GM04503 (cell line): ENCODE measurements at regions not wholly inside any gene's neighbourhood (a gene's known extent, or its start where the extent isn't known, plus 50 kb on each side); places are given as distances from the start of the nearest gene placed in this dataset.

Source experiments
- DNase-seq: peaks from one replicate; pipeline ENCODE4 v3.0.0-alpha.2; 2012; ENCODE audit warnings: low read depth

DNA sequence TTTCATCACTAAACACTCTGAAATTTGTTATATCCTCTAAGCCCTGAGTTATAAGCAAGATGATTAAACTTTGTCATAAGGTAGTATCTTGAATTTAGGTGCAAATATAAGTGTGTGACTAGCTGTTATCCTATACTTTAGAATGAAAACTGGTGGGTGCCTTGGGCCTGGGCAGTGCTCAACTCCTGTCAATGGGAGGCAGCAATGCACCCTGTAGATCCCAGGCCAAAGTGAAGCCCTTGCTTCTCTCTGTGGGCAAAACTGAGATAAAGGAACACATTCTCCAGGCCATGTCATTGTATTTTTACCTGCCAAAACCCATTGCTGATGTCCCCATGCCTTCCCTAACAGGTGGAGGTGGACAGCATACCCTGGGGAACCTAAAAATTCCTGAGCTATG lies 525.2 kb downstream of the TNS1 start:
- DNase-seq: no peak

DNA sequence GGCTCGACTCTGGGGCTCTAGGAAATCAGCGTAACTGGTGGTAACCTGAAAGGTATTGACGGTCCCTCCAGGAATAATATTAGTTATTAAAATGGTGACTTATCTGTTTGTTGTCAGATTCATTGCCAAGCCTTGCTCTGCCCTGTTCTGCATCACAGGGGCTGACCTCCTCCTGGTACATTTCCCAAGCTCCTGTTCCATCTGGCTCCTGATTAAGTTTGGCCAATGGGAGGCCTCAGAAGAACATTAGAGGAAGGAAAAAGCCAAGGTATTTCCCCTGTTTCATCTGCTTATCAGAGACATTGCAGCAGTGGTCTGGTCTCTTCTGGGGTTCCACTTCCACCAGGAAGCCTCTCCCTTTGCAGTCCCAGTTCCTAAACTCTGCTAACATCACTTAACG lies 527.0 kb downstream of the TNS1 start:
- no peak for DNase-seq

GRCh38 chr2:217475101-217475500 lies 527.7 kb downstream of the TNS1 start:
- no peak for DNase-seq

- DNase-seq: no peak
Observed at GRCh38 chr2:217471319-217471718, 531.5 kb downstream of the TNS1 start.

DNA sequence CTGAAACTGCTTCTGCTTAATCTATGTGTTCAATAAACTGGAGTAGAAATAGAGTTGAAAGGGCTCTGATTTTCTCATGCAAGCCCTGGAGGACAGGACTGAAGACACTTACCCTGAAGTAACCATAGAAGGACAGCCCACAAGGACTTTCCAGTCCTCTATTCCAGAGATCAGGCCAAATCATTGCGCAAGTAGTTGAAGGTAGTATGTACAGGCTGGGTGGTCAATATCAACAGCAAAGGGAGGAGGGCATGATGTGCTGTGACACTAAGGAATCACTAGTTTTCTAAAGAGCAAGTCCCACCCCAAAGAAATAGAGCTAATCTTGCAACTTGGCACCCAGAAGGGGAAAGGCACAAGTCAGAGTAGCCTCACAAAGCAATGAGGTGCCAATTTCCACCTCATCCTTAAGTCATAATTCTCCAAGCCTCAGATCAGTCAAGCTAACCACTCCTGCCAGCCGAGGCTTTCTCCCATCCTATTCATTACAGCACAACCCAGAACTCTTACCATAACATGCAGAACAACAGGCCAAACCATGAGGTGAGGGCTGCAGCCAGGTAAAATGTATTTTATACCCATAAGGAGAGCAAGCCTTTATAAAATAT lies 533.5 kb downstream of the TNS1 start:
- no peak for DNase-seq

DNA sequence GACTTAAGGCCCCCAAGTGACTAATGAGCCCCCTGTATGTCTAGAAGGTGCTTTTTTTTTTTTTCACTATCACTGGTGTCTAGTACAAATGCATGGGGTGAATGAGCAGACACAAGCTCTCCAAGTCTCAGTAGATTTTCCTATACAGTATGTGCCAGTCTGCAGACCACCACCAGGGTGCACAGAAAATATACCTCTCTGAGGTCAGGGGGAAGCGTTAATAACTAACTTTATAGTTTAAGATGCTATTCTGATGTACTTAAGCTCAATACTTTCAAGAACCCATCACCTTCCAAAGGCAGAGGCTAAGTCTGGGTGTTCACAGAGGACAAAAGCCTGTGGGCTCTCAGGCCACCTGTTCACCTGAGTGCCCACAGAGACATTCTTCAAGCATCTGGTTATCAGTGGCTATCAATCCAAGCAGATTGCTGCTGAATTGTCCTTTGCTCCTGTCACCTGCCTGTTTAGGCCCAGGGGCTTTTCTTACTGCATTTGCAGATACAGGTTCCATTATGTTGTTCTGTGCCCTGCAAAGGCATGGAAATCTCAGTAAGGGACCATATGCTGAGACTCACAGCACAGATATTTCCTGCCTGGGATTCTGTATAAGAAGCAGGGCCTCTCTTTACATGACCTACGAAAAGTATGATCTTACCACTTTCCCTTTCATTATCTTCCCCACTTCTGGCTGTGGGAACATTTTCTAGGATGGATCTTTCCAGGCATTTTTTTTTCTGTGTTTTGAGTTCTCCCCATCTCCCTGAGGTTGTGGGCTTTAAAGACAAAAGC lies 534.6 kb downstream of the TNS1 start:
- DNase-seq: no peak

DNA sequence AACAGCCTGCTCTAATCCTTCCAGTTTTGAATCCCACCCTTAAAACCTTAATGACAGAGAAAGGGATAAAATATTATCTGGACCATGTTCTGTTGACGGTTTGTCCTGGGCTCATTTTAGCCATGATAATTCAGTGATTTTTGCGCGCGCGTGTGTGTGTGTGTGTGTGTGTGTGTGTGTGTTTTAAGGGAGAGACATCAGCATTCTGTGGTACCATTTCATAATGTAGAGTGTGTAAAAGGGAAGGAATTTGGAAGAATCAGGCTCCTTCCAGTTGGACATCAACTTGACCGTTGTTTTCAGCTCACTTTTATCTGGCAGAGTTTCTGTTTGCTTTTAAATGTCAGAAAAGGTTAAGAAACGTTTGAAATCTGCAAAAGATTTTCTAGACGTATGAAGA lies 535.5 kb downstream of the TNS1 start:
- DNase-seq: no peak

- no peak for DNase-seq
Observed at GRCh38 chr2:217466805-217467204, 536.0 kb downstream of the TNS1 start.

GRCh38 chr2:217466104-217466503 lies 536.7 kb downstream of the TNS1 start:
- DNase-seq: no peak

DNA sequence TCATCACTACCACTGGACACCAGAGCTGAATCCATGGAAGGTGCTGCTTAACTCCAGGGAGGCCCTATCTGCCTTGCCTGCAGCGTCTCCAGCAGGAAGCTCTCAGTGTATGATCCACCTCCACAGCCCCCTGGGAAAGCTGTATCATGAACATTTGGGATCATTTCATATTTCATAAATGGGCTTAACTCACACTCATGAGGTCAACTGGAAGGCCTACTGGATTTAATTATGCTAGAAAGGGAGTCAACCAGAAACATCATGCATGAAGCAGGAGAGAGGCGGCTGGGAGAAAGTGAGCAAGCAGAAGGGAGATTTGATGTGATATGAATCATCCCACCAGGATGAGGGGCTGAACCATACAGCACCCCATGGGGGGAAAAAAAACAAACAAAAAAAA lies 537.7 kb downstream of the TNS1 start:
- no peak for DNase-seq

GRCh38 chr2:217463402-217464075 lies 539.3 kb downstream of the TNS1 start:
- no peak for DNase-seq

DNA sequence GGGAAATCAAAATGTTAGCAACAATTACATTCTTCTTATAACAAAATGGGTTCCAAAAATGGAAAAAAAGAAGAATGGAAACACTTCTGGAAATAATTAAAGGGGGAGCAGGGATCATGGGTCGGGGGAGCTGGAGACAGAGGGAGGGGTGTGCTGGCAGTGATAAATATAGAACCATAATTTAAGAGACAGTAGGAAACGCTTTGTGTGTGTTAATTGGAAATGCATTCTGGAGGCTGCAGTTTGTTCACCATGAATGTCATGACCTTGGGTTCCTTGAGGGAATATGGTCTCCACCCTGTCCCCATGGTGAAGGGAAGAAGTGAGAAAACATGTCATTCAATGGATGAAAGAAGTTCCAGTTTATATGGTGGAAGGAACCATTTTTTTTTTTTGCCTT lies 540.7 kb downstream of the TNS1 start:
- DNase-seq: no peak

- DNase-seq: no peak
Observed at GRCh38 chr2:217461674-217462073, 541.1 kb downstream of the TNS1 start.

GRCh38 chr2:217459680-217460405 lies 543.0 kb downstream of the TNS1 start:
- no peak for DNase-seq

GRCh38 chr2:217459016-217459415 lies 543.8 kb downstream of the TNS1 start:
- no peak for DNase-seq

GRCh38 chr2:217456016-217456415 lies 546.8 kb downstream of the TNS1 start:
- DNase-seq: no peak

DNA sequence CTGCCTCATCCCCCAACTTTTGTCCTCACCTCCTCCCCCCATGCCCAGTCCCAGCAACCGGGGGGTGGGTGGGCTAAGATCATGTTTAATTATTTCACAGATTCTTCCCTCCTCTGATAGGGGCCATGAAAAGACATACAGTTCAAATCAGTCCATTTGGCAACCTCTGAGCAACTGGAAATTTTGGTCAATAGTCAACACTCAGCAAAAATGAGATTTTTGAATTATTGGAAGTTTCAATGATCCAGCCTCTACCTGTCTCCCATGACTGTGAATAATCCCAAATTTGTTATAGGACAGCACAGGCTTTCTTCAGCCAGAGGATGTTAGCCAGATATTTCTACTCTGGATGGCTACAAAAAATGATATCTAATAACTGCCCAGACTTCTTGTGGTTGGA lies 549.9 kb downstream of the TNS1 start:
- DNase-seq: no peak

DNA sequence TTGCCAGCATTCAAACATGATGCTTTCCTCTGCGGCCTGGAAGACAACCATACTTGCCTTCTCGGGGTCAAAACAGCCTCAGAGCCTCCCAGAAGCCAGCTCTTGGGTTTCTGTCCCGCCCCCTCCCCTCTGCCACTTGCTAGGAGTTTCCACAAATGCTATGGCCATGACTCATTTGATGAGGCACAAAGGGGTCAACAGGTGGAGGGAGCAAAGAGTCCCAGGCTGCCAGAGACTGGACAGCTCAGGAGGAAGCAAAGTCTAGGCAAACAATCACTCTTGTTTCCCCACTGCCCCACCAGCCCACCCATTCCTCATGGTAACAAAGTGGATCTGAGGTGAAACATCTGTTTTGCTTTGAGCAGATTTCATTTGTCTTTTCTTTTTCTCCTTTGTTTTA lies 551.1 kb downstream of the TNS1 start:
- DNase-seq: no peak

- no peak for DNase-seq
Observed at GRCh38 chr2:217449444-217449843, 553.4 kb downstream of the TNS1 start.

DNA sequence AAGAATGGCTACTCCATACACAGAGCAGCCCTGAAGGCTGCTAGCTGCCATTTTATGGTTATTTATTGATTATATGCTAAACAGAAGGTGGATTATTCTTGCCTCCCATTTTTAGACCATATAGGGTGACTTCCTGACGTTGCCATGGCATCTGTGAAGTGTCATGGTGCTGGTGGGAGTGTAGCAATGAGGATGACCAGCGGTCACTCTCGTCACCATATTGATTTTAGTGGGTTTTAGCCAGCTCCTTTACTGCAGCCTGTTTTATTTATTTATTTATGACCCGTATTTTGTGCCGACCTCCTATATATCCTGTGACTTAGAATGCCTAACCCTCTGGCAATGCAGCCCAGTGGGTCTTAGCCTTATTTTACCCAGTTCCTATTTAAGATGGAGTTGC lies 553.9 kb downstream of the TNS1 start:
- no peak for DNase-seq

- no peak for DNase-seq
Observed at GRCh38 chr2:217445723-217446122, 557.1 kb downstream of the TNS1 start.

GRCh38 chr2:217444932-217445331 lies 557.9 kb downstream of the TNS1 start:
- no peak for DNase-seq

DNA sequence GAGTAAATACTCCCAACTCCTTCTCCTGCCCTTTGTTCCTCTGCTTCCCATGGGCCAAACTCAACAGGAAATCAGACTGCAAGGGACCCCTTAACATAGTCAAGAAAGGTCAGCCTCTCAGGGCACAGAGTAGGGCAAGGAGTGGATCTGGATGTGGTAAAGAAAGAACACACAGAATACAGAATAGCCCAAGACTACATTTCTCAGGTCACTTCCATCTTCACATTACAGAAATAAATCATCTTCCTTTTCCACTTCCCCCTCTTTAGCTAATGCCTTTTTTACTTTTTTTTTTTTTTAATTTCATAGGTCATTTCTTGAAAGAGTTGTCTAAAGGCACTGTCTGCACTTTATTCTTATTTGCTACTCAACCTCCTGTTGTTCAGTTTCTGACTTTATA lies 558.3 kb downstream of the TNS1 start:
- no peak for DNase-seq
